ENCODE measurements at regions not wholly inside any gene's neighbourhood (a gene's known extent, or its start where the extent isn't known, plus 50 kb on each side); places are given as distances from the start of the nearest gene placed in this dataset.

DNA sequence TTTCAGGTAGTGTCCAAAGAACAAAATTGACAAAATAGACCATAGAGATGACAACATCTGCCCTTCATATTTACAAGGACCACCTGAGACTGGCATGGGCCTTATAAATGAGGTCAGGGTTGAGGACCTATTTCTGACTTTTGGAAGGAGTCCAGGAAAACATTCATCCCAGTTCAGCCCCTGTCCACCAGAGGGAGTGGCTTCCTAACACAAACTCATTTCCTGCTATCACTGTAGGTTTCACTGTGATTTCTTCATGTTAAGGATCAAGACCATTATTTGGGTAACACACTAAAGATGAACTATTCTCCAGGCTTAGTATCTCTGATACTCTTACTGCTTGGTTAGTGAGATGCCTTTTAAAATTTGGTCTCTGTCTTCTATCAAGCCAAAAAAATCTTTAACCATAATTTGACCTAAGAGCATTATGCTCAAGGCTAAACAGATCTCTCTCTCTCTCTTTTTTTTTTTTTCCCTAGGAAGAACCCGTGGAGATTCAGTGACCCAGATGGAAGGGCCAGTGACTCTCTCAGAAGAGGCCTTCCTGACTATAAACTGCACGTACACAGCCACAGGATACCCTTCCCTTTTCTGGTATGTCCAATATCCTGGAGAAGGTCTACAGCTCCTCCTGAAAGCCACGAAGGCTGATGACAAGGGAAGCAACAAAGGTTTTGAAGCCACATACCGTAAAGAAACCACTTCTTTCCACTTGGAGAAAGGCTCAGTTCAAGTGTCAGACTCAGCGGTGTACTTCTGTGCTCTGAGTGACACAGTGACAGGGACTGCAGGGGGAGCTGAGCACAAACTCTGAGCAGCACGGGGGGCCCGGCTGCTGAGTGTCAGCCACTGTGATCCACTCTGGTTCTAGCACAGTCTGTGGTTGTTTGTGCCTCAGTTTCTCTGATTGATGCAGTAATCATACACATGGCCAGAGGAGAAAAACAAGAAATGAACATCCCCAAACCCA lies 267.6 kb upstream of the OR4E1 start:
- H3K4me3 ChIP-seq (ENCODE audit: low read length in 3 of 3), result no peak overlapping the region
- no peaks in the 10 kb centered on the region for H3K9me3 ChIP-seq (ENCODE audit: control insufficient read depth in 3 of 3, low read length in 3 of 3)
- H3K36me3 ChIP-seq (ENCODE audit: control insufficient read depth in 3 of 3, insufficient read depth in 3 of 3, low read length in 3 of 3), result no peaks in the 10 kb centered on the region
- no peak overlapping the region for H3K27ac ChIP-seq (ENCODE audit: low read depth, low read length)
- no peak overlapping the region for H3K9ac ChIP-seq (ENCODE audit: low read depth in 1 of 3, low read length in 3 of 3)
- no peaks in the 10 kb centered on the region for H3K27me3 ChIP-seq (ENCODE audit: control insufficient read depth in 3 of 3, insufficient read depth in 3 of 3, low read length in 3 of 3)
- H3K4me1 ChIP-seq (ENCODE audit: control insufficient read depth in 3 of 3, insufficient read depth in 3 of 3, low read length in 3 of 3), result no peaks in the 10 kb centered on the region

DNA sequence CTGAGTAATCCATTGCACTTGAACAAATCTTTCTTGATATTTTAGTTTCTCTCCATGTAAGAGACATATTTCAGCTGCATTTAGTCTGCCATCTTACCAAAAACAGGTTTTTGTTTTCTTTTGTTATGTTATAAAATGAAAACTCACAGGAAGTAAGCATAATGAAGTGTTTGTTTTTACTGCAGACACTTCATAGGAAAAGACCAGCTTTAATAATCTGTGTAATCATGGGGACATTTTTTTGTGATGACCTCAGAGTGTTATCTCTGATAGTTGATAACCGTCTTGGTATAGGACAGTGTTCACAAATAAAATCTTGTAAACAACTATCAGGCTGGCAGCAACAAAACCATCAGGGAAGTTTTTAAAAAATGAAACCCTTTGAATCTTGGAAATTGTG lies 266.2 kb upstream of the OR4E1 start:
- Histone ChIP-seq H3K4me1 (ENCODE audit: control insufficient read depth in 3 of 3, insufficient read depth in 3 of 3, low read length in 3 of 3) (no peaks in the 10 kb centered on the region), H3K27ac (ENCODE audit: low read depth, low read length) (no peak overlapping the region), H3K9me3 (ENCODE audit: control insufficient read depth in 3 of 3, low read length in 3 of 3) (no peaks in the 10 kb centered on the region), H3K36me3 (ENCODE audit: control insufficient read depth in 3 of 3, insufficient read depth in 3 of 3, low read length in 3 of 3) (no peaks in the 10 kb centered on the region), H3K4me3 (ENCODE audit: low read length in 3 of 3) (no peak overlapping the region), H3K27me3 (ENCODE audit: control insufficient read depth in 3 of 3, insufficient read depth in 3 of 3, low read length in 3 of 3) (no peaks in the 10 kb centered on the region), H3K9ac (ENCODE audit: low read depth in 1 of 3, low read length in 3 of 3) (no peak overlapping the region)

DNA sequence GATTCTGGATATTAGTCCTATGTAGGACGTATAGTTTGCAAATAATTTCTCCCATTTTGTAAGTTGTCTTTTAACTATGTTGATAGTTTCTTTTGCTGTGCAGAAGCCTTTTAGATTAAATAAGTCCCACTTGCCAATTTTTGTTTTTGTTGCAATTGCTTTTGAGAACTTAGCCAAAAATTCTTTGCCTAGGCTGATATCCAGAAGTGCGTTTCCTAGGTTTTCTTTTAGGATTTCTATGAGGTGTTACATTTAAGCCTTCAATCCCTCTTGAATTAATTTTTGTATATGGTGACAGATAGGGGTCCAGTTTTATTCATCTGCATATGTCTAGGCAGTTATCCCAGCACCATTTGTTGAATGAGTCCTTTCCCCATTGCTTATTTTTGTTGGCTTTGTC lies 264.4 kb upstream of the OR4E1 start:
- H3K36me3 ChIP-seq (ENCODE audit: control insufficient read depth in 3 of 3, insufficient read depth in 3 of 3, low read length in 3 of 3), result no peaks in the 10 kb centered on the region
- H3K9me3 ChIP-seq (ENCODE audit: control insufficient read depth in 3 of 3, low read length in 3 of 3), result no peaks in the 10 kb centered on the region
- H3K27me3 ChIP-seq (ENCODE audit: control insufficient read depth in 3 of 3, insufficient read depth in 3 of 3, low read length in 3 of 3), result no peaks in the 10 kb centered on the region
- H3K27ac ChIP-seq (ENCODE audit: low read depth, low read length), result no peak overlapping the region
- no peak overlapping the region for H3K4me3 ChIP-seq (ENCODE audit: low read length in 3 of 3)
- no peaks in the 10 kb centered on the region for H3K4me1 ChIP-seq (ENCODE audit: control insufficient read depth in 3 of 3, insufficient read depth in 3 of 3, low read length in 3 of 3)
- H3K9ac ChIP-seq (ENCODE audit: low read depth in 1 of 3, low read length in 3 of 3), result no peak overlapping the region

DNA sequence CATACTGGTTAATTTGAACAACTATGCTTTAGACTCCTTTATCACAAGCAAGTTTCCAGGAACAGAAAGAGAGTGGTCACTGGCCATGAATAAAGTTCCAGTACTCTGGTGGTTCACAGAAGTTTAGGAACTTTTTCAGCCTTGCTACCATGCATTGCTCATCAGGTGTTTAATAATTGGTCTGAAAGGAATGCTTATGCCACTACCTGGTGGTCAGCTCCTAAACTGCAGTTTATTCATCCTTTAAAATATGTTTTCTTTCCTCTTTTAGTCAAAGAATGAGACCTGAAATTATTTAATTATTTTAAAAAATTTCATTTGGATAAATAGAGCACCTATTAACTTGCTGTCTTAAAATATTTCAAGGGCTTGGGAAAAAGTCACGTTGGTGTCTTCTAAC lies 260.1 kb upstream of the OR4E1 start:
- H3K36me3 ChIP-seq (ENCODE audit: control insufficient read depth in 3 of 3, insufficient read depth in 3 of 3, low read length in 3 of 3), result no peaks in the 10 kb centered on the region
- H3K9me3 ChIP-seq (ENCODE audit: control insufficient read depth in 3 of 3, low read length in 3 of 3), result no peaks in the 10 kb centered on the region
- no peak overlapping the region for H3K9ac ChIP-seq (ENCODE audit: low read depth in 1 of 3, low read length in 3 of 3)
- H3K4me3 ChIP-seq (ENCODE audit: low read length in 3 of 3), result no peak overlapping the region
- H3K27ac ChIP-seq (ENCODE audit: low read depth, low read length), result no peak overlapping the region
- no peaks in the 10 kb centered on the region for H3K27me3 ChIP-seq (ENCODE audit: control insufficient read depth in 3 of 3, insufficient read depth in 3 of 3, low read length in 3 of 3)
- H3K4me1 ChIP-seq (ENCODE audit: control insufficient read depth in 3 of 3, insufficient read depth in 3 of 3, low read length in 3 of 3), result no peaks in the 10 kb centered on the region

DNA sequence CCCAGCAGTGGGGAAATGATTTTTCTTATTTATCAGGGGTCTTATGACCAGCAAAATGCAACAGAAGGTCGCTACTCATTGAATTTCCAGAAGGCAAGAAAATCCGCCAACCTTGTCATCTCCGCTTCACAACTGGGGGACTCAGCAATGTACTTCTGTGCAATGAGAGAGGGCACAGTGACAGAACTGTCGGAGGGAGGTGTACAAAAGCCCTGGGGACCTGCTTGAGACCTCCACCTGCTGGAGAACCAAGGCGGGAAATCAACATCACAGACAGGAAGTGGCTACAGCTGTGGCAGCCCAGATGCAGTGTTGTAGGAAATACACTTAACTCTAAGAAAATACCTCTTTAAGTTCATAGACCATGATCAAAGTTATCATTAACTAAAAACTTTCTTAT lies 250.9 kb upstream of the OR4E1 start:
- Histone ChIP-seq H3K4me3 (ENCODE audit: low read length in 3 of 3) (no peak overlapping the region), H3K9me3 (ENCODE audit: control insufficient read depth in 3 of 3, low read length in 3 of 3) (no peaks in the 10 kb centered on the region), H3K4me1 (ENCODE audit: control insufficient read depth in 3 of 3, insufficient read depth in 3 of 3, low read length in 3 of 3) (no peaks in the 10 kb centered on the region), H3K36me3 (ENCODE audit: control insufficient read depth in 3 of 3, insufficient read depth in 3 of 3, low read length in 3 of 3) (no peaks in the 10 kb centered on the region), H3K27ac (ENCODE audit: low read depth, low read length) (no peak overlapping the region), H3K9ac (ENCODE audit: low read depth in 1 of 3, low read length in 3 of 3) (no peak overlapping the region), H3K27me3 (ENCODE audit: control insufficient read depth in 3 of 3, insufficient read depth in 3 of 3, low read length in 3 of 3) (no peaks in the 10 kb centered on the region)

DNA sequence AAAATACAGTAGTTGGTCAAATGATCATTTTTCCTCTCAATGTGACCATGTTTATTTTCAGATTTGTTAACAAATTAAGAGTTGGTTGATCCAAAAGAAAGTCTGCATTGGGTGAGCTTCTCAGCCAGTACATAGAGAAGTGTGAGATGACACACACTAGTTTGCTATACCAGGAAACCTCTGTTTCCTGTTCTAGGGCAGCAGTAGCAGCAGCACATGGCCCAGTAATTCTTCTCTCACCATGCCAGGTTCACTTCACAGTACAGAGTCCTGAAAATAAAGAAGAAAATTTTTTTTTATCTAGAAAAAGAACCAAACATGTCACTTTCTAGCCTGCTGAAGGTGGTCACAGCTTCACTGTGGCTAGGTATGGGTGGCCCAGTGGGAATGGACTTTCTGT lies 250.2 kb upstream of the OR4E1 start:
- Histone ChIP-seq H3K9me3 (ENCODE audit: control insufficient read depth in 3 of 3, low read length in 3 of 3) (no peaks in the 10 kb centered on the region), H3K4me1 (ENCODE audit: control insufficient read depth in 3 of 3, insufficient read depth in 3 of 3, low read length in 3 of 3) (no peaks in the 10 kb centered on the region), H3K9ac (ENCODE audit: low read depth in 1 of 3, low read length in 3 of 3) (no peak overlapping the region), H3K36me3 (ENCODE audit: control insufficient read depth in 3 of 3, insufficient read depth in 3 of 3, low read length in 3 of 3) (no peaks in the 10 kb centered on the region), H3K27ac (ENCODE audit: low read depth, low read length) (no peak overlapping the region), H3K27me3 (ENCODE audit: control insufficient read depth in 3 of 3, insufficient read depth in 3 of 3, low read length in 3 of 3) (no peaks in the 10 kb centered on the region), H3K4me3 (ENCODE audit: low read length in 3 of 3) (no peak overlapping the region)

DNA sequence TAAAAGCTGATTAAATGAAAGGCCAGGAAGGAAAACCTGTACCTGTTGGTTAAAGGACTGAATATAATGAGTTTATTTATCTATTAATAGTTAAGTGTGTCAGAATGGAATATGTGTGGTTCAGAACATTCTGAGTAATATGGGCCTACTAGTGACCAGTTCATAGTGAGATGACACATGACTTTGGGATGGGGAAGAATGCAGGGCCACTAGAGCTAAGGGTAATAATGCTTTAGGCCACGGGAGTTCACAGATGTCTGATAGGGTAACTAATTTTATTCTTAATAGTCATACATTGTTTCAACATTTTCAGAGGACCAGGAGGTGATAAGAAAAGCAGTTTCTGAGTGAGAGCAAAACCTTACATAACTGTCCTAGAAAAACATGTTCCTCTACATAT lies 247.8 kb upstream of the OR4E1 start:
- no peaks in the 10 kb centered on the region for H3K9me3 ChIP-seq (ENCODE audit: control insufficient read depth in 3 of 3, low read length in 3 of 3)
- no peaks in the 10 kb centered on the region for H3K36me3 ChIP-seq (ENCODE audit: control insufficient read depth in 3 of 3, insufficient read depth in 3 of 3, low read length in 3 of 3)
- no peak overlapping the region for H3K9ac ChIP-seq (ENCODE audit: low read depth in 1 of 3, low read length in 3 of 3)
- no peaks in the 10 kb centered on the region for H3K4me1 ChIP-seq (ENCODE audit: control insufficient read depth in 3 of 3, insufficient read depth in 3 of 3, low read length in 3 of 3)
- H3K4me3 ChIP-seq (ENCODE audit: low read length in 3 of 3), result no peak overlapping the region
- H3K27me3 ChIP-seq (ENCODE audit: control insufficient read depth in 3 of 3, insufficient read depth in 3 of 3, low read length in 3 of 3), result no peaks in the 10 kb centered on the region
- H3K27ac ChIP-seq (ENCODE audit: low read depth, low read length), result no peak overlapping the region

DNA sequence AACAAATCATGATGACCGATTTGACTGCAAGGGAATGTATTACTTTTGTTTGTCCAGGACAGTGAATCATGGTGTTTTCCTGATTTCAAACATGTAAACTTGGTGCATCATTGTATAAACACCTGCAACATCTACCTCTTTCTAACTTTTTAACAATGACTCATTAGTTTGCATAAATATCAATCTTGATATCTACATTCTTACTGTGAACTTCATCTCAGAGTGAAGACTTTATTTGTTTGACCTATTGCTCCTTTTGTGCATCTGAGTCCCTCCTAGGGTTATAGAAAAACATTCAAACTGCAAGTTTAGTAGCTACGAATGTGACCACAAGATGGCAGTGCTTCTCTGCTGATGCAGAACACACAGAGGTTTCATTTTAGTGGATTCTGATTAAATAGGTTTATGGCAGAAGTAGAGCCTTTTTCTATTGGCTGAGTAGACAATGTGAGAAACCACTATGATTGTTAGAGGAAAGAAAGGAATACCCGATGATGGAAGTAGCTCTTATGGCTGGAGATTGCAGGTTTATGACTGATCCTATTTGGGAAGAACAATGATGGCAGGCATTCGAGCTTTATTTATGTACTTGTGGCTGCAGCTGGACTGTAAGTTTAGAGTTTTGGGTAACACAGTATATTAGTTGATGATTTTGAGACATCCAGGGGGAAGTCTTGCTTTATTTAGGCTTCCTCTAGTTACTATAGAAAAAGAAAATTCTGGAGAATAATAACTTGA lies 244.2 kb upstream of the OR4E1 start:
- Histone ChIP-seq H3K27ac (ENCODE audit: low read depth, low read length) (no peak overlapping the region), H3K9me3 (ENCODE audit: control insufficient read depth in 3 of 3, low read length in 3 of 3) (no peaks in the 10 kb centered on the region), H3K36me3 (ENCODE audit: control insufficient read depth in 3 of 3, insufficient read depth in 3 of 3, low read length in 3 of 3) (no peaks in the 10 kb centered on the region), H3K4me3 (ENCODE audit: low read length in 3 of 3) (peak overlapping the region; percentile 22 to 61 (median 49)), H3K27me3 (ENCODE audit: control insufficient read depth in 3 of 3, insufficient read depth in 3 of 3, low read length in 3 of 3) (no peaks in the 10 kb centered on the region), H3K9ac (ENCODE audit: low read depth in 1 of 3, low read length in 3 of 3) (no peak overlapping the region), H3K4me1 (ENCODE audit: control insufficient read depth in 3 of 3, insufficient read depth in 3 of 3, low read length in 3 of 3) (no peaks in the 10 kb centered on the region)

DNA sequence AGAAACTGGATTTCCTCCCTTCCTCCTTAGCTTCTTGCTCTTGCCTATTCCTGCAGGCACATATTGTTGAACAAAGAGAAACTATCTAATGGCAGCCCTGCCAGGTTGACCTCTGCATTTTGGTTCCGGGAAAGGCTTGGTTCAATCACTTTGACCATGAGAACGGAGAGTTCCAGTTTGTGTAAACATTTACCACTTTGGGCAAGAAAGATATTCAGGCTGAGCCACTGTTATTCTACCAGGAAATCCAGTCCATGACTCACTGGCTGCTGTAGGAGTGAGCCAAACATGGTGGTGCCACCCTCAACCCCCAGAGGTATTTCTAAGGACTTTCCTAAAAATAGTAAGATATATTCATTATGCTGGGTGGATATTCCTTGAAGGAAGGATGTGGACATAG lies 242.2 kb upstream of the OR4E1 start:
- H3K9me3 ChIP-seq (ENCODE audit: control insufficient read depth in 3 of 3, low read length in 3 of 3), result no peaks in the 10 kb centered on the region
- H3K4me3 ChIP-seq (ENCODE audit: low read length in 3 of 3), result no peak overlapping the region
- H3K36me3 ChIP-seq (ENCODE audit: control insufficient read depth in 3 of 3, insufficient read depth in 3 of 3, low read length in 3 of 3), result no peaks in the 10 kb centered on the region
- no peaks in the 10 kb centered on the region for H3K27me3 ChIP-seq (ENCODE audit: control insufficient read depth in 3 of 3, insufficient read depth in 3 of 3, low read length in 3 of 3)
- H3K27ac ChIP-seq (ENCODE audit: low read depth, low read length), result no peak overlapping the region
- H3K4me1 ChIP-seq (ENCODE audit: control insufficient read depth in 3 of 3, insufficient read depth in 3 of 3, low read length in 3 of 3), result no peaks in the 10 kb centered on the region
- H3K9ac ChIP-seq (ENCODE audit: low read depth in 1 of 3, low read length in 3 of 3), result no peak overlapping the region

DNA sequence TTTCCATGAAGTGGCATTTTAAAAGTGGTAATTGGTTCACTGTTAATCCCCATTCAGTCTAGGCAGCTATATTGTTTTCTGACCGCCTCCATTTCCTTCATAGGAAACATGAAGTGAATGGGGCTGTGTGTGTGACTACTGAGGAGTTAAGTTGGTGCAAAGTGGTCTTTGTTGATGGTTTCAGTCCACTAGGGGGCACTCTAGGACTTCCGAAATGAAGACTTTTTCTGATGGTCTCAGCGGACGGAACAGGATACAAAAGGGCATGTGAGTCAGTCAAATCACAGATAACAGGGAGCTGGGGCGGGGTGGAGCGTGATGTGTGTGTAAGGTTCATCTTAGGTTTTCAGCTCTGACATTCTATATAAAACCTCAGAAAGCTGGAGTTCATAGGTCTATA lies 240.1 kb upstream of the OR4E1 start:
- no peaks in the 10 kb centered on the region for H3K27me3 ChIP-seq (ENCODE audit: control insufficient read depth in 3 of 3, insufficient read depth in 3 of 3, low read length in 3 of 3)
- no peak overlapping the region for H3K9ac ChIP-seq (ENCODE audit: low read depth in 1 of 3, low read length in 3 of 3)
- no peaks in the 10 kb centered on the region for H3K36me3 ChIP-seq (ENCODE audit: control insufficient read depth in 3 of 3, insufficient read depth in 3 of 3, low read length in 3 of 3)
- no peaks in the 10 kb centered on the region for H3K9me3 ChIP-seq (ENCODE audit: control insufficient read depth in 3 of 3, low read length in 3 of 3)
- H3K4me3 ChIP-seq (ENCODE audit: low read length in 3 of 3), result no peak overlapping the region
- no peak overlapping the region for H3K27ac ChIP-seq (ENCODE audit: low read depth, low read length)
- H3K4me1 ChIP-seq (ENCODE audit: control insufficient read depth in 3 of 3, insufficient read depth in 3 of 3, low read length in 3 of 3), result no peaks in the 10 kb centered on the region

Measured in skeletal muscle tissue (tissue), 3 donors.